Lung (tissue), 11 donors: ENCODE measurements at regions not wholly inside any gene's neighbourhood (a gene's known extent, or its start where the extent isn't known, plus 50 kb on each side); places are given as distances from the start of the nearest gene placed in this dataset.

Experiments used
- ATAC-seq: fragments of 200-7000 bp; cut with Tn5 transposase; one replicate; pipeline ENCODE4 v1.9.1; 2020; ENCODE audit warnings: moderate number of reproducible peaks; ENCODE audit not compliant: insufficient read depth, low FRiP score
- DNase-seq, 3 donors: peaks; one replicate each; pipeline ENCODE4 v3.0.0-alpha.2; 2013 to 2017
- H3K27ac ChIP-seq, 2 donors: one replicate each; pipeline ENCODE4 v1.5.1; 2013; ENCODE audit warnings: mild to moderate bottlenecking in 2 of 2, moderate library complexity in 2 of 2, control low read depth in 1 of 2, inconsistent platforms in 1 of 2, low read depth in 1 of 2, low read length in 1 of 2
- H3K27me3 ChIP-seq, 3 donors: one replicate each; pipeline ENCODE4 v1.5.1; 2013; ENCODE audit warnings: low read length in 2 of 3; ENCODE audit not compliant: control insufficient read depth in 3 of 3, insufficient read depth in 3 of 3
- H3K36me3 ChIP-seq, 4 donors: one replicate each; pipeline ENCODE4 v1.5.1; 2013; ENCODE audit warnings: low read length in 4 of 4, mild to moderate bottlenecking in 1 of 4, moderate library complexity in 1 of 4; ENCODE audit not compliant: control insufficient read depth in 4 of 4, insufficient read depth in 4 of 4
- H3K4me1 ChIP-seq, 5 donors: one replicate each; pipeline ENCODE4 v1.5.1; 2013; ENCODE audit warnings: low read length in 5 of 5, mild to moderate bottlenecking in 2 of 5, moderate library complexity in 1 of 5; ENCODE audit not compliant: control insufficient read depth in 5 of 5, insufficient read depth in 5 of 5
- H3K4me3 ChIP-seq: one replicate; pipeline ENCODE4 v1.5.1; 2013; ENCODE audit warnings: mild to moderate bottlenecking, control low read depth, moderate library complexity
- H3K9ac ChIP-seq, 2 donors: one replicate each; pipeline ENCODE4 v1.5.1; 2013; ENCODE audit warnings: low read length in 2 of 2, control low read depth in 1 of 2; ENCODE audit not compliant: insufficient read depth in 1 of 2
- H3K9me3 ChIP-seq, 4 donors: one replicate each; pipeline ENCODE4 v1.5.1; 2013; ENCODE audit warnings: low read length in 3 of 4, mild to moderate bottlenecking in 1 of 4, moderate library complexity in 1 of 4; ENCODE audit not compliant: control insufficient read depth in 4 of 4, insufficient read depth in 3 of 4
- CTCF ChIP-seq: IDR thresholded peaks from 2 replicates; pipeline ENCODE4 v1.5.1; 2012; ENCODE audit warnings: mild to moderate bottlenecking; ENCODE audit errors: control extremely low read depth, extremely low read depth
- WGBS, 2 donors: extraction: QIAGEN DNeasy Blood & Tissue Kit; methylation state at CpG; one replicate each; pipeline ENCODE4 v1.1.7; 2013; 5-methylcytosine and 5-hydroxymethylcytosine counted together
- donor health status: control.
- donor health status: control.
- donor health status: Bipolar disorder and iron deficiency.
- donor health status: healthy.
- donor health status: DM: yes; HTN: yes; CAD: no.

DNA sequence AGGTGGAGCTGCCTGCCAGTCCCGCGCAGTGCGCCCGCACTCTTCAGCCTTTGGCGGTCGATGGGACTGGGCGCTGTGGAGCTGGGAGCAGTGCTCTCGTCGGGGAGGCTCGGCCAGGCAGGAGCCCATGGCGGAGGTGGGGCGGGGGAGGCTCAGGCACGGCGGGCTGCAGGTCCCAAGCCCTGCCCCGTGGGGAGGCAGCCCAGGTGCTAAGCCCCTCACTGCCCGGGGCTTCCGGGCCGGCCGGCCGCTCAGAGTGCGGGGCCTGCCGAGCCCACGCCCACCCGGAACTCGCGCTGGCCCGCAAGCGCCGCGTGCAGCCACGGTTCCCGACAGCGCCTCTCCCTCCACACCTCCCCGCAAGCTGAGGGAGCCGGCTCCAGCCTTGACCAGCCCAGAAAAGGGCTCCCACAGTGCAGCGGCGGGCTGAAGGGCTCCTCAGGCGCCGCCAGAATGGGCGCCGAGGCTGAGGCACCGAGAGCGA lies 316.4 kb downstream of the RND3 start:
- Histone ChIP-seq H3K27ac (no peak overlapping the region), H3K9me3 (no peaks in the 10 kb centered on the region), H3K4me1 (peaks cover 0 to 14% (median 3%) of the 10 kb centered on the region in 5 donors), H3K9ac (no peak overlapping the region), H3K27me3 (no peaks in the 10 kb centered on the region), H3K36me3 (no peaks in the 10 kb centered on the region), H3K4me3 (no peak overlapping the region)
- 96 to 97% methylated on average over 43 of the region's 43 CpGs for WGBS, 2 donors
- TF ChIP-seq CTCF: no peak
- ATAC-seq (no peak), DNase-seq (no peak)

GRCh38 chr2:150169237-150169629 lies 318.2 kb downstream of the RND3 start:
- H3K27ac ChIP-seq: no peak overlapping the region

GRCh38 chr2:150168595-150169236 lies 318.8 kb downstream of the RND3 start:
- ATAC-seq: no peak
- H3K27ac ChIP-seq: no peak overlapping the region
- no peaks in the 10 kb centered on the region for H3K36me3 ChIP-seq
- TF ChIP-seq CTCF: no peak
- no peak overlapping the region for H3K4me3 ChIP-seq
- H3K9me3 ChIP-seq: no peaks in the 10 kb centered on the region
- no peak for DNase-seq
- peaks cover 0 to 3% (median 0%) of the 10 kb centered on the region in 5 donors for H3K4me1 ChIP-seq
- 57 to 61% methylated on average over 1 of the region's 1 CpG for WGBS, 2 donors
- H3K9ac ChIP-seq: no peak overlapping the region
- H3K27me3 ChIP-seq: no peaks in the 10 kb centered on the region

More at GRCh38 chr2:150169237-150169629, 318.2 kb downstream of the RND3 start:
- Histone ChIP-seq H3K4me1 (peaks cover 0 to 7% (median 0%) of the 10 kb centered on the region in 5 donors), H3K36me3 (no peaks in the 10 kb centered on the region), H3K9me3 (no peaks in the 10 kb centered on the region), H3K9ac (no peak overlapping the region), H3K4me3 (no peak overlapping the region), H3K27me3 (no peaks in the 10 kb centered on the region)
- no peak for DNase-seq
- TF ChIP-seq CTCF: no peak
- ATAC-seq: no peak

DNA sequence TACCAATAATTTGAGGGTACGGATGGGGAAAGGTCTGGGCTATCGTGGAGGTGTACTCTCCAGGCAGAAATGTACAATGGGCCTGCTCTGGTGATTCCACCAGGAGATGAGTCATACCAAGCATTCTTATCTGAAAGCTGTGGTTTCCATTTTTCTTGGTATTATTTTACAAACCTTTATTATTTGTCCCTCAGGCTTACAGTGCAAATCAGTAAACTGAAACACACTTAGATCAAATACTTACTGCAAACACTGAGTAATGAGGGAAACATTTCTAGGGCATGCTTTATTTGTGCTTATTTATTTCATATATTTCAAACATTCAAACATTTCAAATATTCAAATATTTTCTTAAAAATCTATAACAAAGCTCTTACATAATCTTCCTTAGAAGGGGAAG lies 319.8 kb downstream of the RND3 start:
- no peak for TF ChIP-seq CTCF
- ATAC-seq (no peak), DNase-seq (no peak)
- no peak overlapping the region for H3K27ac ChIP-seq
- H3K4me3 ChIP-seq: no peak overlapping the region
- 86 to 92% methylated on average over 2 of the region's 2 CpGs for WGBS, 2 donors
- H3K9ac ChIP-seq: no peak overlapping the region
- no peaks in the 10 kb centered on the region for H3K9me3 ChIP-seq
- H3K27me3 ChIP-seq: no peaks in the 10 kb centered on the region
- peaks cover 0 to 3% (median 0%) of the 10 kb centered on the region in 5 donors for H3K4me1 ChIP-seq
- no peaks in the 10 kb centered on the region for H3K36me3 ChIP-seq
